HepG2 (cell line): ENCODE measurements at regions not wholly inside any gene's neighbourhood (a gene's known extent, or its start where the extent isn't known, plus 50 kb on each side); places are given as distances from the start of the nearest gene placed in this dataset.
"Not testable (repeated sequence)": the region's sequence is repeated elsewhere in the genome, so short reads cannot be mapped to it uniquely, and the experiment has no call there.

Experiments used
- ATAC-seq: fragments of 200-7000 bp; cut with Tn5 transposase; 3 replicates; pipeline ENCODE4 v1.9.1; 2020; ENCODE audit warnings: mild to moderate bottlenecking, moderate library complexity
- BruUV-seq: library from RNA; stranded (reverse); fragments of 400-500 nt; replicated peaks from 2 replicates; lab custom pipeline; 2021; lab: Mats Ljungman, UMichigan
- CTCF ChIA-PET: fragments of 300-600 bp; formaldehyde crosslinking; extraction: SDS; loops from one replicate; lab custom pipeline; 2021; ENCODE audit warnings: low total read pairs, inconsistent platforms, low intra/inter-chr PET ratio; lab: Yijun Ruan, JAX
- POLR2A ChIA-PET: fragments of 350-600 bp; sonication (Branson Sonifier 250); formaldehyde crosslinking; loops from one replicate; lab custom pipeline; 2020; ENCODE audit warnings: antibody characterized with exemption, inconsistent platforms; lab: Yijun Ruan, JAX
- DNase-seq: peaks from one replicate; pipeline ENCODE4 v3.0.0-alpha.2; 2015; ENCODE audit warnings: low spot score
- FAIRE-seq: peaks from 3 replicates; lab custom pipeline; 2011; peaks lifted over from hg19 to GRCh38; lab: Jason Lieb, UNC
- H2AFZ ChIP-seq: one replicate; pipeline ENCODE4 v1.6.1; 2011; ENCODE audit warnings: low read length, inconsistent platforms
- H3K27ac ChIP-seq: fragments of 300-600 bp; 3 replicates; pipeline ENCODE4 v1.8.0; 2011; ENCODE audit warnings: mixed run types, mild to moderate bottlenecking, mixed read lengths, low read length, inconsistent platforms; ENCODE audit not compliant: insufficient read depth; ENCODE audit errors: extremely low read length
- H3K27me3 ChIP-seq, 2 experiments: fragments of 200-600 bp in 1 of 2; 2 replicates in 1 of 2; 3 replicates in 1 of 2; pipeline versions ENCODE4 v1.6.0 to v1.8.0; 2011; ENCODE audit warnings: low read length in 2 of 2, mild to moderate bottlenecking in 2 of 2, moderate library complexity in 2 of 2, inconsistent platforms in 1 of 2; ENCODE audit not compliant: insufficient read depth in 2 of 2, control insufficient read depth in 1 of 2
- H3K36me3 ChIP-seq, 2 experiments: fragments of 200-600 bp in 1 of 2; replicated peaks in 1 of 2; 2 replicates in 1 of 2; 3 replicates in 1 of 2; pipeline versions ENCODE4 v1.5.1 to v1.8.0; 2011; ENCODE audit warnings: low read length in 2 of 2, inconsistent platforms in 1 of 2; ENCODE audit not compliant: insufficient read depth in 2 of 2, control insufficient read depth in 1 of 2
- H3K4me1 ChIP-seq: 2 replicates; pipeline ENCODE4 v1.5.1; 2012; ENCODE audit warnings: low read length, inconsistent platforms; ENCODE audit not compliant: insufficient read depth
- H3K4me2 ChIP-seq: 2 replicates; pipeline ENCODE4 v1.6.0; 2011; ENCODE audit warnings: low read depth, low read length, inconsistent platforms
- H3K4me3 ChIP-seq, 3 experiments: fragments of 200-600 bp in 1 of 3; sonication (generic), shearing (Covaris generic) in 1 of 3; replicated peaks in 1 of 3; 2 replicates each; pipeline ENCODE4 v1.5.1; 2011 to 2016; ENCODE audit warnings: low read length in 3 of 3, inconsistent platforms in 2 of 3, low read depth in 2 of 3, mild to moderate bottlenecking in 2 of 3, control low read depth in 1 of 3, mixed read lengths in 1 of 3; ENCODE audit not compliant: insufficient read depth in 1 of 3
- H3K79me2 ChIP-seq: one replicate; pipeline ENCODE4 v1.6.1; 2011; ENCODE audit warnings: low read length, inconsistent platforms; ENCODE audit not compliant: insufficient read depth
- H3K9ac ChIP-seq: 2 replicates; pipeline ENCODE4 v1.6.0; 2011; ENCODE audit warnings: mild to moderate bottlenecking, low read depth, low read length, inconsistent platforms; ENCODE audit not compliant: insufficient read depth
- H3K9me3 ChIP-seq: 2 replicates; pipeline ENCODE4 v1.5.1; 2012; ENCODE audit warnings: mild to moderate bottlenecking, low read length
- H4K20me1 ChIP-seq: 2 replicates; pipeline ENCODE4 v1.6.0; 2011; ENCODE audit warnings: inconsistent platforms, mild to moderate bottlenecking, low read length, moderate library complexity; ENCODE audit not compliant: insufficient read depth
- CBX2 ChIP-seq, 2 experiments: fragments of 200-600 bp in 1 of 2; sonication (generic); formaldehyde crosslinking in 1 of 2; IDR thresholded peaks; 2 replicates each; pipeline versions ENCODE4 v1.7.0 to v1.8.1; 2018 to 2022; ENCODE audit warnings: low read depth in 2 of 2, low read length in 1 of 2, mild to moderate bottlenecking in 1 of 2, missing genetic modification reagents in 1 of 2
- MATR3 ChIP-seq: sonication (generic); formaldehyde crosslinking; IDR thresholded peaks from 2 replicates; pipeline ENCODE4 v1.4.0; 2020; ENCODE audit warnings: missing genetic modification reagents
- MEIS2 ChIP-seq: sonication (generic); formaldehyde crosslinking; IDR thresholded peaks from 2 replicates; pipeline ENCODE4 v1.9.0; 2021; ENCODE audit warnings: mild to moderate bottlenecking, missing genetic modification reagents
- NR1H2 ChIP-seq: sonication (generic); formaldehyde crosslinking; IDR thresholded peaks from 2 replicates; pipeline ENCODE4 v1.8.1; 2022; ENCODE audit warnings: low read depth, missing genetic modification reagents, borderline replicate concordance
- SMAD3 ChIP-seq: sonication (generic); formaldehyde crosslinking; IDR thresholded peaks from 2 replicates; pipeline ENCODE4 v1.4.0; 2020; ENCODE audit warnings: missing genetic modification reagents
- SRF ChIP-seq: IDR thresholded peaks from 2 replicates; pipeline ENCODE4 v1.6.1; 2011; ENCODE audit warnings: mild to moderate bottlenecking, low read depth, low read length, moderate library complexity
- SUZ12 ChIP-seq: fragments of 150-350 bp; IDR thresholded peaks from 2 replicates; pipeline ENCODE4 v1.6.1; 2014; ENCODE audit warnings: low read depth, low read length
- ZIK1 ChIP-seq: sonication (generic); formaldehyde crosslinking; IDR thresholded peaks from 2 replicates; pipeline ENCODE4 v1.5.0; 2020; ENCODE audit warnings: mild to moderate bottlenecking, low read depth, missing genetic modification reagents, borderline replicate concordance
- ZNF124 ChIP-seq: sonication (generic); formaldehyde crosslinking; IDR thresholded peaks from 2 replicates; pipeline ENCODE4 v1.4.0; 2020; ENCODE audit warnings: missing genetic modification reagents
- WGBS: methylation state at CpG from one replicate; pipeline ENCODE4 v1.1.6; 2017; ENCODE audit warnings: low lambda C conversion rate; 5-methylcytosine and 5-hydroxymethylcytosine counted together
- in situ Hi-C: cut with HindIII; loops from 2 replicates; pipeline ENCODE4 v1.10.0; 2017; ENCODE audit warnings: low pct_unique_long_range_greater_than_20kb; ENCODE audit not compliant: extremely low pct_ligation_motif_present
- intact Hi-C: fragments of 100-400 bp; cut with micrococcal nuclease; formaldehyde crosslinking; loops from one replicate; pipeline ENCODE4 v1.10.0; 2022; ENCODE audit not compliant: unreplicated experiment
- TF ChIP-seq, protein P1 (sequence below): sonication (generic); formaldehyde crosslinking; IDR thresholded peaks from 2 replicates; pipeline ENCODE4 v1.4.0; 2020; ENCODE audit warnings: low read depth, mild to moderate bottlenecking, missing genetic modification reagents
- TF ChIP-seq, protein P2 (sequence below): sonication (generic); formaldehyde crosslinking; IDR thresholded peaks from 2 replicates; pipeline ENCODE4 v1.4.0; 2020; ENCODE audit warnings: missing genetic modification reagents

DNA sequence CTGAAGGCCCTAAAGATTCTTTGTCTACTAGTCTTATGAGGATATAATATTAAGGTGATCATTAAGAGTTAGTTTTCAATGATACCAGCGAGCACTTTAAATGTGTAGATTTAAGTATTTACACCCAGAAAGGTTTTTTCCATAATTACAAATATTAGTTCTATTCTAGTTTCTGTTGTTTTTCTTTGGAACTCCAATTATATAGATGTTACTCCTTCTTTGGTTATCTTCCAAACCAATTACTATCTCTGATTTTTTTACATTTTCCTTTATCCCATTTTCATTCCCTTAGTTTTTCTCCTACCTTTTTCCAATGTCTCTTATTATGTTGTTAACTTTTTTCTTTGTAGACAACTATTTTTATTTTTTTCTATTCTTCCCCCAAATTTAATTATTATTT lies 355.1 kb downstream of the KCNN2 start (continued):
- no peak for TF ChIP-seq SUZ12

DNA sequence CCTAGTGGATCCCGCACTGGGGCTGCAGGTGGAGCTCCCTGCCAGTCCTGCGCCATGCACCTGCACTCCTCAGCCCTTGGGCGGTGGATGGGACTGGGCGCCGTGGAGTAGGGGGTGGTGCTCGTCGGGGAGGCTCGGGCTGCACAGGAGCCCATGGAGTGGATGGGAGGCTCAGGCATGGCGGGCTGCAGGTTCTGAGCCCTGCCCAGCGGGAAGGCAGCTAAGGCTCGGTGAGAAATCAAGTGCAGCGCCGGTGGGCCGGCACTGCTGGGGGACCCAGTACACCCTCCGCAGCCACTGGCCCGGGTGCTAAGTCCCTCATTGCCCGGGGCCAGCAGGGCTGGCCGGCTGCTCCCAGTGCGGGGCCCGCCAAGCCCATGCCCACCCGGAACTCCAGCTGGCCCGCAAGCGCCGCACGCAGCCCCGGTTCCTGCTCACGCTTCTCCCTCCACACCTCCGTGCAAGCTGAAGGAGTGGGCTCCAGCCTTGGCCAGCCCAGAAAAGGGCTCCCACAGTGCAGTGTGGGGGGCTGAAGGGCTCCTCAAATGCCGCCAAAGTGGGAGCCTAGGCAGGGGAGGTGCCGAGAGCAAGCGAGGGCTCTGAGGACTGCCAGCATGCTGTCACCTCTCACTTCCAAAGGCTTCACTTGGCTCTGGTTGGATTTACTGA lies 342.5 kb downstream of the KCNN2 start:
- intact Hi-C loops, H3K79me2 ChIP-seq, BruUV-seq, FAIRE-seq, ATAC-seq, in situ Hi-C loops, H4K20me1 ChIP-seq, H3K4me2 ChIP-seq, H3K4me1 ChIP-seq, CTCF ChIA-PET, H2AFZ ChIP-seq, H3K9ac ChIP-seq, H3K4me3 ChIP-seq, H3K27me3 ChIP-seq, H3K36me3 ChIP-seq, DNase-seq, H3K27ac ChIP-seq, POLR2A ChIA-PET: not testable (repeated sequence)
- H3K9me3 ChIP-seq, result peaks cover 27% of the 10 kb centered on the region; the same call in 1 of the 2 replicates
- WGBS, result 43% methylated on average over 7 of the region's 31 CpGs

DNA sequence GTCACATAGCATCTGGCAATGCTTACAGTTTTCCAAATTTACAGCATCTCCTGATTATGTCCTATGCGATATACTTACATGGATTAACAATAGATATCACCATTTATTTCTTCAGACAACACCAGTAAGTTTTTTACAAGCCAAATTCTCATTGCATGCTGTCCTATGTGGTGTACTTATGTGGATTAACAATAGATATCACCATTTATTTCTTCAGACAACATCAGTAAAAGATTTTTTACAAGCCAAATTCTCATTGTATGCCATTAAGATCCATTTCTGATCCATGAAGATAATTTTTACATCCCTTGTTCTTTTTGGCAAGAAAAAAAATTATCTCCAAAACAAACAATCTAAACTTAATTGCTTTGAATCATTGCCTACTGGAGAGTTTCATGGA lies 340.9 kb downstream of the KCNN2 start:
- FAIRE-seq (no peak), ATAC-seq (no peak), DNase-seq (no peak)
- Histone ChIP-seq H3K4me3 (no peak overlapping the region), H3K9me3 (peaks cover 38% of the 10 kb centered on the region), H2AFZ (no peak overlapping the region), H3K79me2 (no peaks in the 10 kb centered on the region), H3K4me2 (no peak overlapping the region), H3K36me3 (no peaks in the 10 kb centered on the region), H3K4me1 (no peaks in the 10 kb centered on the region), H3K27ac (no peak overlapping the region), H4K20me1 (no peaks in the 10 kb centered on the region), H3K27me3 (no peaks in the 10 kb centered on the region), H3K9ac (no peak overlapping the region)
- ChIA-PET POLR2A (no interaction called here), CTCF (no interaction called here)
- WGBS, result 0% methylated on average over 1 of the region's 1 CpG
- no TSS peak for BruUV-seq
- in situ Hi-C loops (no loop called here), intact Hi-C loops (no loop called here)
- TF ChIP-seq NR1H2 (CRISPR knock-in tag) (no peak), SRF (no peak), ZNF124 (CRISPR knock-in tag) (no peak), SMAD3 (no peak), MEIS2 (CRISPR knock-in tag) (no peak), ZIK1 (CRISPR knock-in tag) (no peak), CBX2 (IDR thresholded peaks at IDR 0.05; ENCODE audit: low read depth, low read length) (no peak), CBX2 (CRISPR knock-in tag; IDR thresholded peaks at IDR 0.05; ENCODE audit: low read depth) (no peak), MATR3 (CRISPR knock-in tag) (no peak)
- TF ChIP-seq, protein P1, sequence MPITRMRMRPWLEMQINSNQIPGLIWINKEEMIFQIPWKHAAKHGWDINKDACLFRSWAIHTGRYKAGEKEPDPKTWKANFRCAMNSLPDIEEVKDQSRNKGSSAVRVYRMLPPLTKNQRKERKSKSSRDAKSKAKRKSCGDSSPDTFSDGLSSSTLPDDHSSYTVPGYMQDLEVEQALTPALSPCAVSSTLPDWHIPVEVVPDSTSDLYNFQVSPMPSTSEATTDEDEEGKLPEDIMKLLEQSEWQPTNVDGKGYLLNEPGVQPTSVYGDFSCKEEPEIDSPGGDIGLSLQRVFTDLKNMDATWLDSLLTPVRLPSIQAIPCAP (CRISPR knock-in tag), result no peak
- TF ChIP-seq, protein P2, sequence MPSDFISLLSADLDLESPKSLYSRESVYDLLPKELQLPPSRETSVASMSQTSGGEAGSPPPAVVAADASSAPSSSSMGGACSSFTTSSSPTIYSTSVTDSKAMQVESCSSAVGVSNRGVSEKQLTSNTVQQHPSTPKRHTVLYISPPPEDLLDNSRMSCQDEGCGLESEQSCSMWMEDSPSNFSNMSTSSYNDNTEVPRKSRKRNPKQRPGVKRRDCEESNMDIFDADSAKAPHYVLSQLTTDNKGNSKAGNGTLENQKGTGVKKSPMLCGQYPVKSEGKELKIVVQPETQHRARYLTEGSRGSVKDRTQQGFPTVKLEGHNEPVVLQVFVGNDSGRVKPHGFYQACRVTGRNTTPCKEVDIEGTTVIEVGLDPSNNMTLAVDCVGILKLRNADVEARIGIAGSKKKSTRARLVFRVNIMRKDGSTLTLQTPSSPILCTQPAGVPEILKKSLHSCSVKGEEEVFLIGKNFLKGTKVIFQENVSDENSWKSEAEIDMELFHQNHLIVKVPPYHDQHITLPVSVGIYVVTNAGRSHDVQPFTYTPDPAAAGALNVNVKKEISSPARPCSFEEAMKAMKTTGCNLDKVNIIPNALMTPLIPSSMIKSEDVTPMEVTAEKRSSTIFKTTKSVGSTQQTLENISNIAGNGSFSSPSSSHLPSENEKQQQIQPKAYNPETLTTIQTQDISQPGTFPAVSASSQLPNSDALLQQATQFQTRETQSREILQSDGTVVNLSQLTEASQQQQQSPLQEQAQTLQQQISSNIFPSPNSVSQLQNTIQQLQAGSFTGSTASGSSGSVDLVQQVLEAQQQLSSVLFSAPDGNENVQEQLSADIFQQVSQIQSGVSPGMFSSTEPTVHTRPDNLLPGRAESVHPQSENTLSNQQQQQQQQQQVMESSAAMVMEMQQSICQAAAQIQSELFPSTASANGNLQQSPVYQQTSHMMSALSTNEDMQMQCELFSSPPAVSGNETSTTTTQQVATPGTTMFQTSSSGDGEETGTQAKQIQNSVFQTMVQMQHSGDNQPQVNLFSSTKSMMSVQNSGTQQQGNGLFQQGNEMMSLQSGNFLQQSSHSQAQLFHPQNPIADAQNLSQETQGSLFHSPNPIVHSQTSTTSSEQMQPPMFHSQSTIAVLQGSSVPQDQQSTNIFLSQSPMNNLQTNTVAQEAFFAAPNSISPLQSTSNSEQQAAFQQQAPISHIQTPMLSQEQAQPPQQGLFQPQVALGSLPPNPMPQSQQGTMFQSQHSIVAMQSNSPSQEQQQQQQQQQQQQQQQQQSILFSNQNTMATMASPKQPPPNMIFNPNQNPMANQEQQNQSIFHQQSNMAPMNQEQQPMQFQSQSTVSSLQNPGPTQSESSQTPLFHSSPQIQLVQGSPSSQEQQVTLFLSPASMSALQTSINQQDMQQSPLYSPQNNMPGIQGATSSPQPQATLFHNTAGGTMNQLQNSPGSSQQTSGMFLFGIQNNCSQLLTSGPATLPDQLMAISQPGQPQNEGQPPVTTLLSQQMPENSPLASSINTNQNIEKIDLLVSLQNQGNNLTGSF (CRISPR knock-in tag), result no peak
